ENCODE measurements at regions not wholly inside any gene's neighbourhood (a gene's known extent, or its start where the extent isn't known, plus 50 kb on each side); places are given as distances from the start of the nearest gene placed in this dataset.

GRCh38 chr2:121132762-121133107 lies 152.3 kb downstream of the TFCP2L1 start:
- intact Hi-C loops (cut with micrococcal nuclease; ENCODE audit: unreplicated experiment), result no loop called here
- Histone ChIP-seq H3K36me3 (replicated peaks in 1 of 2; ENCODE audit: control insufficient read depth in 1 of 2, insufficient read depth in 2 of 2, low read length in 2 of 2) (no peaks in the 10 kb centered on the region), H3K27ac (ENCODE audit: extremely low read length, insufficient read depth, low read length) (no peak overlapping the region), H3K4me2 (ENCODE audit: low read depth, low read length) (no peak overlapping the region), H4K20me1 (ENCODE audit: insufficient read depth, low read length) (no peaks in the 10 kb centered on the region; the same call in 1 of the 2 replicates), H3K79me2 (ENCODE audit: insufficient read depth, low read length) (no peaks in the 10 kb centered on the region), H3K9ac (ENCODE audit: insufficient read depth, low read depth, low read length) (no peak overlapping the region), H3K9me3 (ENCODE audit: low read length) (no peaks in the 10 kb centered on the region), H3K4me3 (replicated peaks in 1 of 3; ENCODE audit: insufficient read depth in 1 of 3, low read depth in 2 of 3, low read length in 3 of 3) (no peak overlapping the region), H2AFZ (ENCODE audit: low read length) (no peak overlapping the region), H3K4me1 (ENCODE audit: insufficient read depth, low read length) (no peaks in the 10 kb centered on the region), H3K27me3 (ENCODE audit: control insufficient read depth in 1 of 2, insufficient read depth in 2 of 2, low read length in 2 of 2) (peaks cover 2 to 23% of the 10 kb centered on the region in 2 experiments; a peak in 3 of 5 replicates)
- BruUV-seq (replicated peaks), result no TSS peak
- ATAC-seq, result no peak
- no peak for DNase-seq (ENCODE audit: low spot score)
- in situ Hi-C loops (cut with HindIII; ENCODE audit: extremely low pct_ligation_motif_present, low pct_unique_long_range_greater_than_20kb), result no loop called here
- TF ChIP-seq NFIB (CRISPR knock-in tag; IDR thresholded peaks at IDR 0.05; ENCODE audit: borderline replicate concordance) (no peak), TBX2 (CRISPR knock-in tag; IDR thresholded peaks at IDR 0.05; ENCODE audit: borderline replicate concordance) (no peak), ZNF557 (CRISPR knock-in tag; IDR thresholded peaks at IDR 0.05) (no peak), SNAPC5 (CRISPR knock-in tag; IDR thresholded peaks at IDR 0.05; ENCODE audit: borderline replicate concordance) (no peak), ATRX (CRISPR knock-in tag; IDR thresholded peaks at IDR 0.05; ENCODE audit: borderline replicate concordance) (no peak), MAX (IDR thresholded peaks at IDR 0.05) (no peak), ZBTB39 (CRISPR knock-in tag; IDR thresholded peaks at IDR 0.05) (no peak), ZNF230 (CRISPR knock-in tag; IDR thresholded peaks at IDR 0.05) (no peak), ZMYM2 (CRISPR knock-in tag; IDR thresholded peaks at IDR 0.05) (no peak), MAFF (IDR thresholded peaks at IDR 0.05; ENCODE audit: low read depth, low read length) (no peak), WIZ (CRISPR knock-in tag; IDR thresholded peaks at IDR 0.05) (no peak), ARNT2 (CRISPR knock-in tag; IDR thresholded peaks at IDR 0.05; ENCODE audit: low read depth) (no peak), SUZ12 (IDR thresholded peaks at IDR 0.05; ENCODE audit: low read depth, low read length) (no peak), PRPF4 (IDR thresholded peaks at IDR 0.05; ENCODE audit: low read depth, low read length, poor library complexity, severe bottlenecking) (no peak), TBL1XR1 (IDR thresholded peaks at IDR 0.05; ENCODE audit: borderline replicate concordance, low read length, partially characterized antibody) (no peak), SMAD9 (CRISPR knock-in tag; IDR thresholded peaks at IDR 0.05) (no peak), TGIF2 (CRISPR knock-in tag; IDR thresholded peaks at IDR 0.05) (no peak)
- POLR2A ChIA-PET, result no interaction called here
- 20% methylated on average over 6 of the region's 6 CpGs for WGBS (ENCODE audit: low lambda C conversion rate)
- no peak for FAIRE-seq
- CTCF ChIA-PET (ENCODE audit: low intra/inter-chr PET ratio, low total read pairs), result no interaction called here

Measured in HepG2 (cell line).